ENCODE measurements at regions not wholly inside any gene's neighbourhood (a gene's known extent, or its start where the extent isn't known, plus 50 kb on each side); places are given as distances from the start of the nearest gene placed in this dataset.
"Not testable (repeated sequence)": the region's sequence is repeated elsewhere in the genome, so short reads cannot be mapped to it uniquely, and the experiment has no call there.

- POLR2A ChIA-PET (ENCODE audit: unreplicated experiment); H3K27me3 ChIP-seq (ENCODE audit: control insufficient read depth, insufficient read depth, low read length); H3K9me3 ChIP-seq (ENCODE audit: control insufficient read depth, insufficient read depth, low read length); DNase-seq; dilution Hi-C loops (cut with HindIII; ENCODE audit: low sequenced_read_pairs, unreplicated experiment); H4K91ac ChIP-seq (ENCODE audit: insufficient read depth, low read depth, low read length); H2BK5ac ChIP-seq (ENCODE audit: low read depth, low read length, poor library complexity, severe bottlenecking); in situ Hi-C loops (cut with MboI; ENCODE audit: low sequenced_read_pairs); H3K4me3 ChIP-seq (ENCODE audit: insufficient read depth, low read depth, low read length); H3K27ac ChIP-seq (ENCODE audit: insufficient read depth, low read length); H2BK120ac ChIP-seq (ENCODE audit: low read depth, low read length); CTCF ChIA-PET; ATAC-seq (ENCODE audit: low read depth); H3K9me1 ChIP-seq (ENCODE audit: insufficient read depth, low read length); H2AFZ ChIP-seq (replicated peaks; ENCODE audit: low read length, poor library complexity); H4K8ac ChIP-seq (ENCODE audit: low read depth in 2 of 2, low read length in 2 of 2); H3K79me1 ChIP-seq (ENCODE audit: low read depth in 1 of 2, low read length in 2 of 2); H3K56ac ChIP-seq (ENCODE audit: extremely low read depth, insufficient read depth, low read length); H2BK15ac ChIP-seq (ENCODE audit: low read depth, low read length); H3K4me1 ChIP-seq (ENCODE audit: control insufficient read depth, insufficient read depth, low read length); H2AK5ac ChIP-seq (ENCODE audit: low read depth, low read length); H3K14ac ChIP-seq (replicated peaks; ENCODE audit: low read depth, low read length); H3K9ac ChIP-seq (ENCODE audit: low read depth, low read length); H2BK20ac ChIP-seq (ENCODE audit: low read depth, low read length); H3K4ac ChIP-seq (ENCODE audit: low read depth, low read length); H3K36me3 ChIP-seq (ENCODE audit: control insufficient read depth, insufficient read depth, low read length); H3K4me2 ChIP-seq (ENCODE audit: low read depth, low read length); BruUV-seq (replicated peaks); H3K18ac ChIP-seq (ENCODE audit: low read depth, low read length); H4K5ac ChIP-seq (ENCODE audit: low read depth, low read length); H3K23ac ChIP-seq (ENCODE audit: low read depth, low read length); intact Hi-C loops (cut with micrococcal nuclease); H2AK9ac ChIP-seq (replicated peaks; ENCODE audit: low read depth, low read length, poor library complexity); H4K20me1 ChIP-seq (ENCODE audit: insufficient read depth, low read length): not testable (repeated sequence)
- WGBS, 2 experiments (ENCODE audit: extremely low coverage in 2 of 2, insufficient read length in 1 of 2), result no CpG with 5 or more reads among the region's 8 CpGs
Measured at GRCh38 chr5:7297821-7298220, 98.1 kb upstream of the ADCY2 start.

DNA sequence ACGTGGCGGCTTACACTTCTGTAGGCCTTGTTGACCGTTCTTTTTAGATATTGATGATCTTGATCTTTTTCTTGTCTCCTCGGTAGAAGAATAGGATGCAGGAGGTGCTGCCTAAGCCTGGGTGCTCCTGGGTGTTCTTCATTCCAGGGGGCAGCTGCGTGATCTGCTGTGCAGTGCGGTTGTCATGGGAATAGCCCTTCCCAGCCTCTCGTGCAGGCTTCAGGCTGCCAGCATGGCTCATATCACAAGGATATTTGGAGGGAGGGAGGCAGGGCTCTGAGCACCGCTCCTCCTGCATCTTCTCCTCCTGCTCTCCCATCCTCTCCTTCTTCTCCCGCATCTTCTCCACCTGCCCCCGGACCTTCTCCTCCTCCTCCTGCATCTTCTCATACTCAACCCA is 96.2 kb upstream of the ADCY2 start:
- H2BK15ac ChIP-seq (ENCODE audit: low read depth, low read length); CTCF ChIA-PET; H3K4me1 ChIP-seq (ENCODE audit: control insufficient read depth, insufficient read depth, low read length); H4K91ac ChIP-seq (ENCODE audit: insufficient read depth, low read depth, low read length); H2BK20ac ChIP-seq (ENCODE audit: low read depth, low read length); H3K9ac ChIP-seq (ENCODE audit: low read depth, low read length); DNase-seq; H3K9me1 ChIP-seq (ENCODE audit: insufficient read depth, low read length); H3K14ac ChIP-seq (replicated peaks; ENCODE audit: low read depth, low read length); dilution Hi-C loops (cut with HindIII; ENCODE audit: low sequenced_read_pairs, unreplicated experiment); in situ Hi-C loops (cut with MboI; ENCODE audit: low sequenced_read_pairs); H3K4ac ChIP-seq (ENCODE audit: low read depth, low read length); H3K9me3 ChIP-seq (ENCODE audit: control insufficient read depth, insufficient read depth, low read length); H2BK5ac ChIP-seq (ENCODE audit: low read depth, low read length, poor library complexity, severe bottlenecking); H3K4me2 ChIP-seq (ENCODE audit: low read depth, low read length); H3K36me3 ChIP-seq (ENCODE audit: control insufficient read depth, insufficient read depth, low read length); H3K56ac ChIP-seq (ENCODE audit: extremely low read depth, insufficient read depth, low read length); H3K79me1 ChIP-seq (ENCODE audit: low read depth in 1 of 2, low read length in 2 of 2); H3K27me3 ChIP-seq (ENCODE audit: control insufficient read depth, insufficient read depth, low read length); H4K5ac ChIP-seq (ENCODE audit: low read depth, low read length); POLR2A ChIA-PET (ENCODE audit: unreplicated experiment); H3K27ac ChIP-seq (ENCODE audit: insufficient read depth, low read length); H4K20me1 ChIP-seq (ENCODE audit: insufficient read depth, low read length); intact Hi-C loops (cut with micrococcal nuclease); BruUV-seq (replicated peaks); H4K8ac ChIP-seq (ENCODE audit: low read depth in 2 of 2, low read length in 2 of 2); H2AFZ ChIP-seq (replicated peaks; ENCODE audit: low read length, poor library complexity); ATAC-seq (ENCODE audit: low read depth); H3K23ac ChIP-seq (ENCODE audit: low read depth, low read length); H2AK9ac ChIP-seq (replicated peaks; ENCODE audit: low read depth, low read length, poor library complexity); H3K18ac ChIP-seq (ENCODE audit: low read depth, low read length); H2BK120ac ChIP-seq (ENCODE audit: low read depth, low read length); H3K4me3 ChIP-seq (ENCODE audit: insufficient read depth, low read depth, low read length); H2AK5ac ChIP-seq (ENCODE audit: low read depth, low read length): not testable (repeated sequence)
- 87% methylated on average over 3 of the region's 10 CpGs; no CpG with 5 or more reads in 1 of the 2 experiments for WGBS, 2 experiments (ENCODE audit: extremely low coverage in 2 of 2, insufficient read length in 1 of 2)

Data from IMR-90 (cell line).